DOHH2 (cell line): ENCODE measurements at regions not wholly inside any gene's neighbourhood (a gene's known extent, or its start where the extent isn't known, plus 50 kb on each side); places are given as distances from the start of the nearest gene placed in this dataset.

ENCODE experiments used
- H3F3A ChIP-seq: fragments of 200-600 bp; sonication (generic), shearing (Covaris generic); 2 replicates; pipeline ENCODE4 v1.6.0; 2016; ENCODE audit warnings: antibody characterized with exemption, mild to moderate bottlenecking; ENCODE audit not compliant: control insufficient read depth, insufficient read depth
- H3K27ac ChIP-seq: fragments of 200-600 bp; sonication (generic); 2 replicates; pipeline ENCODE4 v1.5.1; 2014; ENCODE audit warnings: low read depth, mild to moderate bottlenecking, low read length, moderate library complexity
- H3K27me3 ChIP-seq: fragments of 200-600 bp; sonication (generic); 2 replicates; pipeline ENCODE4 v1.6.1; 2014; ENCODE audit warnings: mild to moderate bottlenecking, low read length, mixed read lengths; ENCODE audit not compliant: control insufficient read depth
- H3K36me3 ChIP-seq: fragments of 200-600 bp; sonication (generic); 2 replicates; pipeline ENCODE4 v1.6.1; 2014; ENCODE audit warnings: mild to moderate bottlenecking, low read length, moderate library complexity, mixed read lengths; ENCODE audit not compliant: control insufficient read depth
- H3K4me1 ChIP-seq: fragments of 200-600 bp; sonication (generic); 2 replicates; pipeline ENCODE4 v1.6.1; 2014; ENCODE audit warnings: mild to moderate bottlenecking, low read length, mixed read lengths; ENCODE audit not compliant: control insufficient read depth
- H3K4me2 ChIP-seq: fragments of 200-600 bp; sonication (generic); 2 replicates; pipeline ENCODE4 v1.6.0; 2014; ENCODE audit warnings: mild to moderate bottlenecking, low read length, moderate library complexity
- H3K4me3 ChIP-seq: fragments of 200-600 bp; sonication (generic); 2 replicates; pipeline ENCODE4 v1.5.1; 2014; ENCODE audit warnings: mild to moderate bottlenecking, low read length, mixed read lengths
- H3K79me2 ChIP-seq: fragments of 200-600 bp; sonication (generic); 2 replicates; pipeline ENCODE4 v1.6.1; 2014; ENCODE audit warnings: mild to moderate bottlenecking, low read length, mixed read lengths; ENCODE audit not compliant: control insufficient read depth
- H3K9me2 ChIP-seq: fragments of 200-600 bp; sonication (generic); replicated peaks from 2 replicates; pipeline ENCODE4 v1.6.1; 2014; ENCODE audit warnings: mild to moderate bottlenecking, low read length, mixed read lengths; ENCODE audit not compliant: control insufficient read depth
- H3K9me3 ChIP-seq: fragments of 200-600 bp; sonication (generic); 2 replicates; pipeline ENCODE4 v1.6.1; 2014; ENCODE audit warnings: antibody characterized with exemption, low read length, mixed read lengths; ENCODE audit not compliant: control insufficient read depth, insufficient read depth
- H4K20me1 ChIP-seq: fragments of 200-600 bp; sonication (generic); 2 replicates; pipeline ENCODE4 v1.6.0; 2014; ENCODE audit warnings: low read depth, mild to moderate bottlenecking, antibody characterized with exemption, low read length, moderate library complexity; ENCODE audit not compliant: control insufficient read depth, insufficient read depth
- CTCF ChIP-seq: fragments of 200-600 bp; sonication (generic); IDR thresholded peaks from one replicate; pipeline ENCODE4 v1.5.1; 2014; ENCODE audit warnings: antibody characterized with exemption, mild to moderate bottlenecking, low read depth, low read length; ENCODE audit not compliant: poor library complexity, severe bottlenecking
- EZH2phosphoT487 ChIP-seq: fragments of 200-600 bp; sonication (generic); IDR thresholded peaks from 2 replicates; pipeline ENCODE4 v1.6.1; 2017; ENCODE audit warnings: borderline replicate concordance, mild to moderate bottlenecking, antibody characterized with exemption, low read length, moderate library complexity, mixed read lengths

- H3K4me3 ChIP-seq: no peak overlapping the region
- TF ChIP-seq CTCF (no peak), EZH2phosphoT487 (no peak)
- H3K36me3 ChIP-seq: no peaks in the 10 kb centered on the region
- H4K20me1 ChIP-seq: no peaks in the 10 kb centered on the region
- H3K4me1 ChIP-seq: no peaks in the 10 kb centered on the region
- H3K4me2 ChIP-seq: no peak overlapping the region
- H3K27me3 ChIP-seq: no peaks in the 10 kb centered on the region
- H3K9me3 ChIP-seq: peaks cover 4% of the 10 kb centered on the region; the same call in 1 of the 2 replicates
- H3K27ac ChIP-seq: no peak overlapping the region
- no peaks in the 10 kb centered on the region for H3K9me2 ChIP-seq
- no peaks in the 10 kb centered on the region for H3F3A ChIP-seq
- H3K79me2 ChIP-seq: no peaks in the 10 kb centered on the region
Observed at GRCh38 chr1:229716704-229717103, 90.7 kb downstream of the URB2 start.

- Histone ChIP-seq H3K9me2 (no peaks in the 10 kb centered on the region), H3K9me3 (peaks cover 7% of the 10 kb centered on the region; the same call in 1 of the 2 replicates), H3K4me1 (no peaks in the 10 kb centered on the region), H3K4me2 (no peak overlapping the region), H3K27ac (no peak overlapping the region), H3K79me2 (no peaks in the 10 kb centered on the region), H3K36me3 (no peaks in the 10 kb centered on the region), H3F3A (no peaks in the 10 kb centered on the region), H3K4me3 (no peak overlapping the region), H4K20me1 (no peaks in the 10 kb centered on the region), H3K27me3 (no peaks in the 10 kb centered on the region)
- TF ChIP-seq CTCF (no peak), EZH2phosphoT487 (no peak)
Observed at GRCh38 chr1:229717786-229718576, 91.9 kb downstream of the URB2 start.

GRCh38 chr1:229726061-229726460 is 100.0 kb downstream of the URB2 start:
- Histone ChIP-seq H3K4me2 (no peak overlapping the region), H3K27me3 (peaks cover 3% of the 10 kb centered on the region), H3K4me1 (no peaks in the 10 kb centered on the region), H4K20me1 (no peaks in the 10 kb centered on the region), H3K36me3 (no peaks in the 10 kb centered on the region), H3K79me2 (no peaks in the 10 kb centered on the region), H3K9me2 (no peaks in the 10 kb centered on the region), H3F3A (no peaks in the 10 kb centered on the region), H3K9me3 (peaks cover 3% of the 10 kb centered on the region; the same call in 1 of the 2 replicates), H3K27ac (no peak overlapping the region), H3K4me3 (no peak overlapping the region)
- no peak for TF ChIP-seq EZH2phosphoT487
- TF ChIP-seq CTCF: no peak
